GM12875 (cell line): ENCODE measurements at regions not wholly inside any gene's neighbourhood (a gene's known extent, or its start where the extent isn't known, plus 50 kb on each side); places are given as distances from the start of the nearest gene placed in this dataset.

Experiments used
- H3K4me3 ChIP-seq: one replicate; pipeline ENCODE4 v1.5.1; 2011; ENCODE audit warnings: low read depth, low read length, control low read depth
- CTCF ChIP-seq: IDR thresholded peaks from 2 replicates; pipeline ENCODE4 v1.5.1; 2011; ENCODE audit warnings: low read depth, mild to moderate bottlenecking, control low read depth, inconsistent platforms, low read length, moderate library complexity, borderline replicate concordance; ENCODE audit not compliant: insufficient read depth

DNA sequence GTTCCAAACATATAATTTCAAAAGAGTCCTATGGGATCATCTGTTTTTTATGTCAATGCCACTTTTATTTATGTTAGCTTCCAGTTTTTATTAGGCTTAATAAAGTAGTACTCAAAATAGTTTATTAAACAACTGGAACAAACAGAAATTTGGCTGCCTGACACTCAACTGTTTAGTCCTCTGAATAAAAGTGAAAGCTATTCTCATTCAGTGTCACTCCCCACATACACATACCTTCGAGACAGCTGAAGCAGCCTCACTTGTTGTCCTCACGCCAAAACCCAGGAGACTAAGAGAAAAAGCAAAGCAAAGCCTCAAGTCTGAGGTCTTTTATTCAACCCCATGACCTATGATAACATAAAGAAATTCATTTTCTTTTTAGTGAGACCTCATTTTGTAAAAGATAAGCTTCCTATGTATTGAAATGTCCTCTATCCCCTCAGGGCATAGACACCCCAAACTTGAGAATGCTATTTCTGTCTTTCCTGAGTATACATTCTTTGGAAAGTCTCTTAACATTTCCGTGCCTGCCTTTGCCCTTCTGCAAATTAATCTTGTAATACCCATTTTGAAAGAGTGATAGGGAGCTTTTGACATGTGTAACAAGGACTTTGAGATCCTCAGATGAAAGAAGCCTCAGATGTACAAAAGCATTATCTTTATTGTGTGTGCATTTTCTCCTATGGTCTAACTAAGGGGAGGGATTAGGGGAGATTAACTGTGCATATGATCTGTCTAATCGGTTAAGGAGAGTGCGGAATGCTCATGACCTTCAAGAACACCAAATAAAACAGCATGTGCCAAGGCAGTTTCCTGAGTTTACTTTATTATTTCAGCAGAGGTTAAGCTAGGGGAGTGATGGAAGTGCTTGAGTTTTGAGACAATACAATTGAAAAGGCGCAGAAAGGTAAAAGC lies 1523.7 kb upstream of the PIK3C3 start:
- no peak for TF ChIP-seq CTCF
- no peak overlapping the region for H3K4me3 ChIP-seq

DNA sequence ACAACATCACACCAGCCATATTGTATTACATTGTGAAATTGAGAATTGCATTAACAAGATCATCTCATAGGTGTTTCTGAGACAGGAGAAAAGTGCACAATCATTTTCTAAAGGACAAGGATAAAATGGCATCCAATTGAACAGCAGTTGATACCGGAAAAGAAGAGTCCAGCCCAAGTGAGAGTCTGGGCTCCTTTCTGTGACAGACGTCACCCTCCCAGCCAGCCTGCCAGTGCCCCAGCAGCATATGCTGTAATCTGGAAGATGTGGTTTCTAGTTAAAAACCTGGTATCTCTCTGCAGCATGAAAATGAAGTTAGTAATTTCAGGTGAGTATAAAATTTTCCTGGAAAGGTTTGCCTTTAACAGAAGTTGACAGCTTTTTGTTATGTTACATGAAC lies 1531.7 kb upstream of the PIK3C3 start:
- no peak for TF ChIP-seq CTCF

DNA sequence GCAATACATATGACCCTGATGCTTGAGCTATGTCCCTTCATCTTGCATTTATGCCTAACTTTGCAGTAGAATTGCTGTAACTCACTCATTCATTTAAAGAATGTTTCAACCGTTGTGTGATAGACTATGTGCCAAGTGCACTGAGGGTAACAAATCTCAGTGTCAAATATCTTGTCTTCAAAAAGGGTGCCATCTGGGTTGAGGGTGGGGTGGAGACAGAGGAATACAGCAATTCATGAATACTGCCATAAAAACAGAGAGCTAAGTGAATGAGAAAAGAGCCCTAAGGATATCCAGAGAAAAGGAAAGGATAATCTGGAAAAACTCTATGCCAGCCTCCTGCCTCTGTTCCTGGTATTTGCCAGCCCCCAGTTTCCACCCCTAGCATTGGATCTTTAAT lies 1534.4 kb upstream of the PIK3C3 start:
- H3K4me3 ChIP-seq, result no peak overlapping the region
- no peak for TF ChIP-seq CTCF

More for the DNA sequence above, 1531.7 kb upstream of the PIK3C3 start:
- no peak overlapping the region for H3K4me3 ChIP-seq

GRCh38 chr18:40417501-40417900 lies 1537.5 kb upstream of the PIK3C3 start:
- H3K4me3 ChIP-seq, result no peak overlapping the region
- TF ChIP-seq CTCF, result no peak

- TF ChIP-seq CTCF, result no peak
- no peak overlapping the region for H3K4me3 ChIP-seq
Observed at GRCh38 chr18:40415821-40416220, 1539.2 kb upstream of the PIK3C3 start.

- TF ChIP-seq CTCF, result no peak
- H3K4me3 ChIP-seq, result no peak overlapping the region
Observed at GRCh38 chr18:40415176-40415791, 1539.8 kb upstream of the PIK3C3 start.

DNA sequence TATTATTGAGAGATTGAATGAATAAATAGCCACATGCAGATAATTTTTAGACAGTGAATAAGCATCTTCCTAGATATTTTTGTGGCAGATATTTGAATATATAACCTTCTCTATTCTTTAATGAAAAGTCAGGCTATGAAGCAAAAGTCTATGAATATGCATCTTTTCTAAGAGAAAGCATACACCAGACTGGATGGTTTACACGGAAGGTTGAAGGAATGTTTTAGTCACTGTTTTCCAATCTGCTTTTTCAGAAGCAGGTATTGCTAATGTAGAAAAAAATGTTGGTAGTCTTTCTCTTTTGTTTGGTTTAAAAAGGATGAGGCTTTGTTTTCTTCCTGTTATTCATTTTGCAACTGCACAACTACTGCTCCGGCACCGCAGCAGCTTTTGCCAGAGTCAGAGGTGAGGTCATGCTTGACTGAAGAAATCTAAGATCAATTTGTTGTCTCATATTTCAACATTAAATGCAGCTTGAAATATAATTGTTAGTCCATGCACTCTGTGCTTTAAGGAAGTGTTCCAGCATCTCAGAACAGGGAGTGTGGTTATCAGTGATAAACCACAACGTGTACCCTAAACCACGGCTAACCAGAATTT lies 1540.8 kb upstream of the PIK3C3 start:
- TF ChIP-seq CTCF, result no peak
- no peak overlapping the region for H3K4me3 ChIP-seq
